AG10803 (cell line): ENCODE measurements at regions not wholly inside any gene's neighbourhood (a gene's known extent, or its start where the extent isn't known, plus 50 kb on each side); places are given as distances from the start of the nearest gene placed in this dataset.

Experiments
- DNase-seq: peaks from one replicate; pipeline ENCODE4 v3.0.0; 2010; ENCODE audit warnings: low read depth
- H3K4me3 ChIP-seq: 2 replicates; pipeline ENCODE4 v1.5.1; 2011; ENCODE audit warnings: mild to moderate bottlenecking, low read length, control low read depth
- TF ChIP-seq, protein P1 (sequence below): conservative IDR thresholded peaks from 2 replicates; pipeline ENCODE4 v1.5.1; 2011; ENCODE audit warnings: mild to moderate bottlenecking, low read length, control low read depth, inconsistent platforms

DNA sequence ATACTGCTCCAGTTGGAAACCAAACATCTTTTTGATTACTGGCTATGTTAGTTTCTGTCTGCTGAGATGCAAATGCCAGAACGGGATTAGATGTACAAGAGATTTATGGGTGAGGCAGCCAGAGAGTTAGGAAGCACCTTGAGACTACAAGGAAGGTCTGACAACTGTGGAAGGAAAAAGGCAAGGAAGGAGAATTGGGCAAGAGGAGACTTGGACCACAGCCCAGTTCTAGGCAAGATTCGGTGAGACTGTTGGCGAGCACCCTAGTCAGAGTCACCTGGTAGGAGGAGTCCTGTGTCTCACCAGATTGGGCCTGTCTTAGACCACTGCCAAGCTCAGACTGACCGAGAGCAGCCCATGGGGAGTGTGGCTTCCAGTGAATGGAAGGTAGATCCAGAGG is 91.8 kb upstream of the F13A1 start:
- TF ChIP-seq, protein P1, sequence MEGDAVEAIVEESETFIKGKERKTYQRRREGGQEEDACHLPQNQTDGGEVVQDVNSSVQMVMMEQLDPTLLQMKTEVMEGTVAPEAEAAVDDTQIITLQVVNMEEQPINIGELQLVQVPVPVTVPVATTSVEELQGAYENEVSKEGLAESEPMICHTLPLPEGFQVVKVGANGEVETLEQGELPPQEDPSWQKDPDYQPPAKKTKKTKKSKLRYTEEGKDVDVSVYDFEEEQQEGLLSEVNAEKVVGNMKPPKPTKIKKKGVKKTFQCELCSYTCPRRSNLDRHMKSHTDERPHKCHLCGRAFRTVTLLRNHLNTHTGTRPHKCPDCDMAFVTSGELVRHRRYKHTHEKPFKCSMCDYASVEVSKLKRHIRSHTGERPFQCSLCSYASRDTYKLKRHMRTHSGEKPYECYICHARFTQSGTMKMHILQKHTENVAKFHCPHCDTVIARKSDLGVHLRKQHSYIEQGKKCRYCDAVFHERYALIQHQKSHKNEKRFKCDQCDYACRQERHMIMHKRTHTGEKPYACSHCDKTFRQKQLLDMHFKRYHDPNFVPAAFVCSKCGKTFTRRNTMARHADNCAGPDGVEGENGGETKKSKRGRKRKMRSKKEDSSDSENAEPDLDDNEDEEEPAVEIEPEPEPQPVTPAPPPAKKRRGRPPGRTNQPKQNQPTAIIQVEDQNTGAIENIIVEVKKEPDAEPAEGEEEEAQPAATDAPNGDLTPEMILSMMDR: no peak
- no peak for DNase-seq
- no peak overlapping the region for H3K4me3 ChIP-seq

DNA sequence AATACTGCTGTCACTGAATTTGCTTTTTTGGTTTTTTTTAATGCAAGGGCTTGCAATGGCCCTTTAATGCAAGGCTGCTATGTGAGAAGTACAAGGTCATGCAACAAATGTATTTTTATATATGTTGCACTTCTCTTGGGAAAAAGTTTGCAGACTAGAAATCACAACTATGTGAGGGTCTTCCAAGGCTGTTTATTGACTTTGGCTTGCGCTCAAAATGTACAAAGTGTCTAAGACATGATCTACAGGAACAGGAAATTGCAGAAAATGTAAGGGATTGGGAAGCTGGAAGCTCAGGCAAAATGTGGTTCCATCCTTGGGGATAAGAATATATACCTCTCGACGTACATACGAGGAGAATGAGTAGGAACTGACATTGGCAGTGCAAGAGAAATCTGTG is 92.2 kb upstream of the F13A1 start:
- DNase-seq: no peak
- TF ChIP-seq, protein P1: no peak
- no peak overlapping the region for H3K4me3 ChIP-seq

DNA sequence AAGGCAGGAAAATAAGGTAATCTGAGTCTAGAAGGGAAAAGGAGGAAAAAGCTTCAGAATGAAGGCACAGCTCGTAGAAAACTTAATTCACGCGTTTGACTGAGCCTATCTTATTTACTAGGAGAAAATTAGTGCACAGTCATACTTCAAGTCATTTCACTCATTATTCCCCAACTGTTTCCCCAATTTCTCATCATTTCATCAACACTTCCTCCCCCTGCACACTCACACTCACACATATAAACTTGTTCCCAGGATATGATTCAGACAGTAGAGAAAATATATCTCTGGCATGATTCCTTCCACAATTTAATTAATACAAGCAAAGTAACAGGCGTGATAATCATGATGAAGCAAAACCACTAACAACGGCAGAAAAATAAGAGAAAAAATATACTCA is 94.5 kb upstream of the F13A1 start:
- no peak overlapping the region for H3K4me3 ChIP-seq
- TF ChIP-seq, protein P1: no peak
- no peak for DNase-seq

DNA sequence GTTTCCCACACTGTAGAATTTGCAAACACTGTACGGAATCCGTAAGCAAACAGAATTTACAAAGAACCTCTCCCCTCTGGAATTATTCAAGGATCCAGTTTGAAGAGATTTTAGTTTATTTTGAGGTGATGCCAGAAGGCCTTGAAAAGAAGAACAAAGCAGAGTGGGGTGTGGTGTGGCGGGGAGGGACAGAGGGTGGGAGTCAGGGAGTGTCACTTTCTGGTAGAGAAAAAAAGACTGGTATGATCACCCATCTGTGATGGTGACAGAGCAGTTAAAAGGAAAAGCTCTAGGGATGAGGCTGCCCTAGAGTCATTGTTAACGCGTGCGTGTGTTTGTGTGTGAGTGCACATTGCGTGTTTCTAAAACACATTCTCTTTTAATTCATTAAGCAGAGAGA is 97.0 kb upstream of the F13A1 start:
- no peak overlapping the region for H3K4me3 ChIP-seq
- no peak for DNase-seq
- TF ChIP-seq, protein P1: no peak

DNA sequence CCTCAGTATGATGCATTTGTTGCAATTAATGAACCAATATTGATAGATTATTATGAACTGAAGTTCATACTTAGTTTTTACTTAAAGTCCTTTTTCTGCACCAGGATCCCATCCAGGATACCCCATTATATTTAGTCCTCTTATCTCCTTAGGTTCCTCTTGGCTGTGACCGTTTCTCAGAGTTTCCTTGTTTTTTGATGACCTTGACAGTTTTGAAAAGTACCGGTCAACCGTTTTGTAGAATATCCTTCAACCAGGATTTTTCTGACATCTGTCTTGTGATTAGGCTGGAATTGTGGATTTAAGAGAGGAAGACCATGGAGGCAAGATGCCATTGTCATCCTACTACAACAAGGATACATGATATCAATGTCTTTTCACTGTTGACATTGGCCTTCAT is 98.0 kb upstream of the F13A1 start:
- no peak overlapping the region for H3K4me3 ChIP-seq
- DNase-seq: no peak
- TF ChIP-seq, protein P1: no peak

DNA sequence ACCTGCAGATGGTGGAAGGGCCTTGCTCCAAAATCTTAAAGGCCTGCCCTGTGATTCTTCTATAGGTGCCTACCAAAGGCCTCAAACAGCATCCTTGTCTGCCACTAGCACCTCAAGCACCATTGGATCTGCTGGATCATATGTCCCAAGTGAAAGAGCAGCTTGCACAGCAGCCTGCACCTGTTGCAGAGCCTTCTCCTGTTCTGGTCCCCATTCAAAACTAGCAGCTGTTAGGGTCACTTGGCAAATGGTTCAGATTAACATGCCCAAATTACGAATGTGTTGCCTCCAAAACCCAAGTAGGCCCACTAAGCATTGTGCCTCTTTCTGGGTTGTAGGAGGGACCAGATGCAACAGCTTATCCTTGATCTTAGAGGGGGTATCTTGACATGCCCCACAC is 99.6 kb upstream of the F13A1 start:
- DNase-seq: no peak
- TF ChIP-seq, protein P1: no peak
- H3K4me3 ChIP-seq: no peak overlapping the region

DNA sequence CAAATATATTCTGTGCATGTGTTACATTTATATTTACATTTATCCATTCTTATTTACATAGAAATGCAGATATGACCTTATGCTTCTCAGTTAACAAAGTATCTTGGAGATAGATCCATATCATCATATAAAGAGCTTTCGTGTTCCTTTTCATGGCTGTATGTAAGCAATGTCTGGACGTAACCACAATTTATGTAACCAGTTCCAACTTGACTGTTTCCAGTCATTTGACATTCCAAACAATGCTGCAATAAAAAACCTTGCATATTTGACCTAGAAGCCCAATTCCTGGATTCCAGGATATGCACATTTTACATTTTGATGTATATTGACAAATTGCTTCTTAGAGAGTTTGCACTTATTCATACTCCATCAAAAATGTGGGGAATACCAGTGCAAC is 113.7 kb upstream of the F13A1 start:
- TF ChIP-seq, protein P1: no peak
- DNase-seq: no peak
- no peak overlapping the region for H3K4me3 ChIP-seq
